NCI-H2196 (cell line): ENCODE measurements at regions not wholly inside any gene's neighbourhood (a gene's known extent, or its start where the extent isn't known, plus 50 kb on each side); places are given as distances from the start of the nearest gene placed in this dataset.

Source experiments
- DNase-seq: peaks from one replicate; lab custom pipeline; 2025; ENCODE audit not compliant: unreplicated experiment; lab: John Stamatoyannopoulos, UW

- DNase-seq: no peak
Observed at GRCh38 chr10:133035952-133036351, 51.8 kb upstream of the ADGRA1 start.

GRCh38 chr10:133034762-133035161 is 53.0 kb upstream of the ADGRA1 start:
- no peak for DNase-seq

- no peak for DNase-seq
Observed at GRCh38 chr10:133034092-133034491, 53.6 kb upstream of the ADGRA1 start.

- DNase-seq: no peak
Observed at GRCh38 chr10:133033742-133034048, 54.0 kb upstream of the ADGRA1 start.

GRCh38 chr10:133032976-133033741 is 54.6 kb upstream of the ADGRA1 start:
- DNase-seq: no peak

GRCh38 chr10:133032231-133032630 is 55.5 kb upstream of the ADGRA1 start:
- DNase-seq: no peak

- no peak for DNase-seq
Observed at GRCh38 chr10:133031541-133032125, 56.1 kb upstream of the ADGRA1 start.

GRCh38 chr10:133030781-133031180 is 56.9 kb upstream of the ADGRA1 start:
- DNase-seq: peak; percentile 22

- no peak for DNase-seq
Observed at GRCh38 chr10:133030126-133030525, 57.6 kb upstream of the ADGRA1 start.

- DNase-seq: no peak
Observed at GRCh38 chr10:133028956-133029355, 58.8 kb upstream of the ADGRA1 start.

- DNase-seq: no peak
Observed at GRCh38 chr10:133028158-133028557, 59.6 kb upstream of the ADGRA1 start.

GRCh38 chr10:133027482-133027881 is 60.2 kb upstream of the ADGRA1 start:
- no peak for DNase-seq

- DNase-seq: no peak
Observed at GRCh38 chr10:133026726-133027395, 60.9 kb upstream of the ADGRA1 start.

GRCh38 chr10:133026171-133026570 is 61.6 kb upstream of the ADGRA1 start:
- DNase-seq: no peak

GRCh38 chr10:133025558-133026090 is 62.1 kb upstream of the ADGRA1 start:
- no peak for DNase-seq

GRCh38 chr10:133024704-133025557 is 62.8 kb upstream of the ADGRA1 start:
- DNase-seq: no peak

- no peak for DNase-seq
Observed at GRCh38 chr10:133023216-133023843, 64.4 kb upstream of the ADGRA1 start.

- no peak for DNase-seq
Observed at GRCh38 chr10:133022776-133023100, 65.0 kb upstream of the ADGRA1 start.

- DNase-seq: no peak
Observed at GRCh38 chr10:133021963-133022775, 65.6 kb upstream of the ADGRA1 start.
